ENCODE measurements at regions not wholly inside any gene's neighbourhood (a gene's known extent, or its start where the extent isn't known, plus 50 kb on each side); places are given as distances from the start of the nearest gene placed in this dataset.

DNA sequence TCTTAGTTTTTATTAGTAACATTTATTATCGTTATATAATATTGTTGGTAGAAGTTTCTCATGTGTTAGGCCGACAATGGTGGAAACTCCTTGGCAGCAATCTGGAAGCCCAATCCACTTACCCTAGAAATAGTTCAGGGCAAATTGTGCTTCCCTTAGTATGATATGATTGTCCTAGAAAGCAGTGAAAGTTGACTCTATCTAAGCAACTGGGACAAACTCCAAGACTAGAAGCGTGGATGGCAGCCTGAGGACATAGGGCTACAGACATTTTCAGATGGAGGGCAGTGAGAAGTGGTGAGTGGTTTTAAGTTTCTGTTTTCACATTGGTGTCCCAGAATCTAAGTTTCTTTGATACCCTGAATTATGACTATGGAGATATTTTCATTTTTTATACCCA lies 63.3 kb upstream of the TRPC3 start:
- ChIA-PET CTCF (no interaction called here), POLR2A (no interaction called here)
- Histone ChIP-seq H3K4me2 (no peak overlapping the region), H3K9me3 (no peaks in the 10 kb centered on the region), H3K27ac (no peak overlapping the region), H3K4me1 (no peaks in the 10 kb centered on the region), H3K4me3 (no peak overlapping the region)
- ATAC-seq (no peak), DNase-seq (ENCODE audit: low read depth in 1 of 2, low spot score in 1 of 2) (no peak), FAIRE-seq (no peak)
- WGBS (ENCODE audit: missing lambda C conversion rate): 48% methylated on average over 3 of the region's 3 CpGs
- TF ChIP-seq ZFP36 (IDR thresholded peaks at IDR 0.05; ENCODE audit: borderline replicate concordance, partially characterized antibody): no peak
- no peak for TF ChIP-seq POLR2A (IDR thresholded peaks at IDR 0.05; ENCODE audit: low read length)
- TF ChIP-seq CHD2 (IDR thresholded peaks at IDR 0.05; ENCODE audit: low read length, partially characterized antibody): no peak
- TF ChIP-seq GATA3 (IDR thresholded peaks at IDR 0.05; ENCODE audit: borderline replicate concordance): no peak
- TF ChIP-seq MAZ (IDR thresholded peaks at IDR 0.05; ENCODE audit: borderline replicate concordance, low read depth, low read length): no peak
- TF ChIP-seq KDM5A (IDR thresholded peaks at IDR 0.05): no peak
- TF ChIP-seq CTCF (IDR thresholded peaks at IDR 0.05): no peak
- TF ChIP-seq EHMT2 (IDR thresholded peaks at IDR 0.05; ENCODE audit: low read depth): no peak
- no peak for TF ChIP-seq PHF8 (IDR thresholded peaks at IDR 0.05; ENCODE audit: borderline replicate concordance, low read depth)

- H3K27ac ChIP-seq: no peak overlapping the region
- H3K4me2 ChIP-seq: no peak overlapping the region
- WGBS (ENCODE audit: missing lambda C conversion rate): 27% methylated on average over 2 of the region's 2 CpGs
- TF ChIP-seq TP53 (CRISPR knock-in tag; IDR thresholded peaks at IDR 0.05) (no peak), EHF (CRISPR knock-in tag; IDR thresholded peaks at IDR 0.05) (no peak), ZNF302 (CRISPR knock-in tag; IDR thresholded peaks at IDR 0.05) (no peak), POLR2A (IDR thresholded peaks at IDR 0.05; ENCODE audit: low read length) (no peak), CHD2 (IDR thresholded peaks at IDR 0.05; ENCODE audit: low read length, partially characterized antibody) (no peak), HOXB5 (CRISPR knock-in tag; IDR thresholded peaks at IDR 0.05) (no peak), KDM5A (IDR thresholded peaks at IDR 0.05) (no peak), FOSB (CRISPR knock-in tag; IDR thresholded peaks at IDR 0.05) (no peak), HES2 (IDR thresholded peaks at IDR 0.05) (no peak), SMC3 (IDR thresholded peaks at IDR 0.05) (no peak), GATA3 (IDR thresholded peaks at IDR 0.05; ENCODE audit: borderline replicate concordance) (no peak), PBX3 (IDR thresholded peaks at IDR 0.05) (no peak), ESRRA (IDR thresholded peaks at IDR 0.05; ENCODE audit: borderline replicate concordance, low read length) (no peak), ZSCAN20 (CRISPR knock-in tag; IDR thresholded peaks at IDR 0.05) (no peak), HDAC2 (IDR thresholded peaks at IDR 0.05) (no peak), ZC3H11A (IDR thresholded peaks at IDR 0.05) (no peak)
- TF ChIP-seq, protein P1, sequence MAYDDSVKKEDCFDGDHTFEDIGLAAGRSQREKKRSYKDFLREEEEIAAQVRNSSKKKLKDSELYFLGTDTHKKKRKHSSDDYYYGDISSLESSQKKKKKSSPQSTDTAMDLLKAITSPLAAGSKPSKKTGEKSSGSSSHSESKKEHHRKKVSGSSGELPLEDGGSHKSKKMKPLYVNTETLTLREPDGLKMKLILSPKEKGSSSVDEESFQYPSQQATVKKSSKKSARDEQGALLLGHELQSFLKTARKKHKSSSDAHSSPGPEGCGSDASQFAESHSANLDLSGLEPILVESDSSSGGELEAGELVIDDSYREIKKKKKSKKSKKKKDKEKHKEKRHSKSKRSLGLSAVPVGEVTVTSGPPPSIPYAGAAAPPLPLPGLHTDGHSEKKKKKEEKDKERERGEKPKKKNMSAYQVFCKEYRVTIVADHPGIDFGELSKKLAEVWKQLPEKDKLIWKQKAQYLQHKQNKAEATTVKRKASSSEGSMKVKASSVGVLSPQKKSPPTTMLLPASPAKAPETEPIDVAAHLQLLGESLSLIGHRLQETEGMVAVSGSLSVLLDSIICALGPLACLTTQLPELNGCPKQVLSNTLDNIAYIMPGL (CRISPR knock-in tag; IDR thresholded peaks at IDR 0.05; ENCODE audit: borderline replicate concordance): no peak
- TF ChIP-seq, protein P2, sequence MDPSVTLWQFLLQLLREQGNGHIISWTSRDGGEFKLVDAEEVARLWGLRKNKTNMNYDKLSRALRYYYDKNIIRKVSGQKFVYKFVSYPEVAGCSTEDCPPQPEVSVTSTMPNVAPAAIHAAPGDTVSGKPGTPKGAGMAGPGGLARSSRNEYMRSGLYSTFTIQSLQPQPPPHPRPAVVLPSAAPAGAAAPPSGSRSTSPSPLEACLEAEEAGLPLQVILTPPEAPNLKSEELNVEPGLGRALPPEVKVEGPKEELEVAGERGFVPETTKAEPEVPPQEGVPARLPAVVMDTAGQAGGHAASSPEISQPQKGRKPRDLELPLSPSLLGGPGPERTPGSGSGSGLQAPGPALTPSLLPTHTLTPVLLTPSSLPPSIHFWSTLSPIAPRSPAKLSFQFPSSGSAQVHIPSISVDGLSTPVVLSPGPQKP (IDR thresholded peaks at IDR 0.05; ENCODE audit: low read depth, low read length): no peak
- CTCF ChIA-PET: no interaction called here
- DNase-seq (ENCODE audit: low read depth in 1 of 2, low spot score in 1 of 2) (no peak), FAIRE-seq (no peak), ATAC-seq (no peak)
- no peaks in the 10 kb centered on the region for H3K9me3 ChIP-seq
- POLR2A ChIA-PET: no interaction called here
- no peak overlapping the region for H3K4me3 ChIP-seq
- no peaks in the 10 kb centered on the region for H3K4me1 ChIP-seq
Measured at GRCh38 chr4:122012735-122013134, 60.9 kb upstream of the TRPC3 start.
